IMR-90 (cell line): ENCODE measurements at regions not wholly inside any gene's neighbourhood (a gene's known extent, or its start where the extent isn't known, plus 50 kb on each side); places are given as distances from the start of the nearest gene placed in this dataset.

Source experiments
- BHLHE40 ChIP-seq: fragments of 150-350 bp; IDR thresholded peaks from 2 replicates; pipeline ENCODE4 v1.6.1; 2016; ENCODE audit warnings: mild to moderate bottlenecking, low read depth, low read length
- CEBPB ChIP-seq: IDR thresholded peaks from 2 replicates; pipeline ENCODE4 v1.6.1; 2012; ENCODE audit warnings: low read depth, low read length, improper control_type of control experiment
- POLR2A ChIP-seq: IDR thresholded peaks from 2 replicates; pipeline ENCODE4 v1.6.1; 2012; ENCODE audit warnings: mild to moderate bottlenecking, low read depth, low read length
- RFX5 ChIP-seq: IDR thresholded peaks from 2 replicates; pipeline ENCODE4 v1.8.0; 2012; ENCODE audit warnings: low read depth, mild to moderate bottlenecking, low read length, moderate library complexity
- SMC3 ChIP-seq: fragments of 150-350 bp; IDR thresholded peaks from 2 replicates; pipeline ENCODE4 v1.6.1; 2016; ENCODE audit warnings: low read depth, mild to moderate bottlenecking, antibody characterized with exemption, low read length, moderate library complexity
- TF ChIP-seq, protein P1 (sequence below): conservative IDR thresholded peaks from 2 replicates; pipeline ENCODE4 v1.5.1; 2012; ENCODE audit warnings: mild to moderate bottlenecking, low read depth, low read length, improper control_type of control experiment

GRCh38 chr5:82657033-82657699 lies 379.0 kb upstream of the RPS23 start:
- TF ChIP-seq, protein P1, sequence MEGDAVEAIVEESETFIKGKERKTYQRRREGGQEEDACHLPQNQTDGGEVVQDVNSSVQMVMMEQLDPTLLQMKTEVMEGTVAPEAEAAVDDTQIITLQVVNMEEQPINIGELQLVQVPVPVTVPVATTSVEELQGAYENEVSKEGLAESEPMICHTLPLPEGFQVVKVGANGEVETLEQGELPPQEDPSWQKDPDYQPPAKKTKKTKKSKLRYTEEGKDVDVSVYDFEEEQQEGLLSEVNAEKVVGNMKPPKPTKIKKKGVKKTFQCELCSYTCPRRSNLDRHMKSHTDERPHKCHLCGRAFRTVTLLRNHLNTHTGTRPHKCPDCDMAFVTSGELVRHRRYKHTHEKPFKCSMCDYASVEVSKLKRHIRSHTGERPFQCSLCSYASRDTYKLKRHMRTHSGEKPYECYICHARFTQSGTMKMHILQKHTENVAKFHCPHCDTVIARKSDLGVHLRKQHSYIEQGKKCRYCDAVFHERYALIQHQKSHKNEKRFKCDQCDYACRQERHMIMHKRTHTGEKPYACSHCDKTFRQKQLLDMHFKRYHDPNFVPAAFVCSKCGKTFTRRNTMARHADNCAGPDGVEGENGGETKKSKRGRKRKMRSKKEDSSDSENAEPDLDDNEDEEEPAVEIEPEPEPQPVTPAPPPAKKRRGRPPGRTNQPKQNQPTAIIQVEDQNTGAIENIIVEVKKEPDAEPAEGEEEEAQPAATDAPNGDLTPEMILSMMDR: no peak
- TF ChIP-seq POLR2A (no peak), CEBPB (no peak), SMC3 (no peak), BHLHE40 (no peak), RFX5 (no peak)
